PC-9 (cell line): ENCODE measurements at regions not wholly inside any gene's neighbourhood (a gene's known extent, or its start where the extent isn't known, plus 50 kb on each side); places are given as distances from the start of the nearest gene placed in this dataset.

Experiments used
- BruUV-seq: library from RNA; stranded (reverse); fragments of 400-500 nt; replicated peaks from 2 replicates; lab custom pipeline; 2021; lab: Mats Ljungman, UMichigan
- CTCF ChIA-PET: fragments of 300-600 bp; sonication (Branson Sonifier 250); formaldehyde crosslinking; loops from one replicate; lab custom pipeline; 2022; ENCODE audit warnings: antibody characterized with exemption; lab: Charles Lee
- POLR2A ChIA-PET: fragments of 300-600 bp; sonication (Branson Sonifier 250); formaldehyde crosslinking; loops from one replicate; lab custom pipeline; 2022; ENCODE audit warnings: antibody characterized with exemption; ENCODE audit not compliant: unreplicated experiment; lab: Charles Lee
- DNase-seq, 2 experiments: peaks; one replicate each; pipeline versions ENCODE4 v3.0.0 to v3.0.0-alpha.2; 2015 to 2022; ENCODE audit warnings: mixed read lengths in 1 of 2
- H2AFZ ChIP-seq: fragments of 200-600 bp; sonication (generic); 2 replicates; pipeline ENCODE4 v1.8.1; 2017; ENCODE audit warnings: antibody characterized with exemption
- H3F3A ChIP-seq: fragments of 200-600 bp; sonication (generic); 2 replicates; pipeline ENCODE4 v1.8.1; 2017; ENCODE audit warnings: antibody characterized with exemption, mild to moderate bottlenecking, low read depth; ENCODE audit not compliant: insufficient read depth
- H3K27ac ChIP-seq: fragments of 200-600 bp; sonication (generic); 2 replicates; pipeline ENCODE4 v1.6.1; 2016; ENCODE audit warnings: mixed run types
- H3K27me3 ChIP-seq: fragments of 200-600 bp; sonication (generic); 2 replicates; pipeline ENCODE4 v1.6.1; 2016; ENCODE audit warnings: low read depth, mixed run types; ENCODE audit not compliant: insufficient read depth
- H3K36me3 ChIP-seq: fragments of 200-600 bp; sonication (generic); 2 replicates; pipeline ENCODE4 v1.6.1; 2016; ENCODE audit warnings: low read depth, mixed run types
- H3K4me1 ChIP-seq: fragments of 200-600 bp; sonication (generic); replicated peaks from 2 replicates; pipeline ENCODE4 v1.6.1; 2016; ENCODE audit warnings: mixed run types; ENCODE audit not compliant: insufficient read depth
- H3K4me2 ChIP-seq: fragments of 200-600 bp; sonication (generic); 2 replicates; pipeline ENCODE4 v1.6.1; 2017; ENCODE audit warnings: mixed run types
- H3K4me3 ChIP-seq: fragments of 200-600 bp; sonication (generic); 2 replicates; pipeline ENCODE4 v1.6.1; 2016; ENCODE audit warnings: mixed run types
- H3K79me2 ChIP-seq: fragments of 200-600 bp; sonication (generic); 2 replicates; pipeline ENCODE4 v1.6.1; 2017; ENCODE audit warnings: low read depth, mixed run types
- H3K9me2 ChIP-seq: fragments of 200-600 bp; sonication (generic); 2 replicates; pipeline ENCODE4 v1.8.1; 2017; ENCODE audit warnings: mild to moderate bottlenecking; ENCODE audit not compliant: insufficient read depth
- H3K9me3 ChIP-seq: fragments of 200-600 bp; sonication (generic); 2 replicates; pipeline ENCODE4 v1.8.1; 2016; ENCODE audit warnings: low read depth; ENCODE audit not compliant: insufficient read depth
- H4K20me1 ChIP-seq: fragments of 200-600 bp; sonication (generic); 2 replicates; pipeline ENCODE4 v1.8.1; 2017; ENCODE audit not compliant: insufficient read depth
- CTCF ChIP-seq: fragments of 200-600 bp; sonication (generic); conservative IDR thresholded peaks from 2 replicates; pipeline ENCODE4 v1.6.1; 2017; ENCODE audit warnings: mixed run types, antibody characterized with exemption, mild to moderate bottlenecking, moderate library complexity
- EZH2 ChIP-seq: fragments of 200-600 bp; sonication (generic); IDR thresholded peaks from 2 replicates; pipeline ENCODE4 v1.8.0; 2017; ENCODE audit warnings: antibody characterized with exemption, low read depth
- intact Hi-C: fragments of 100-400 bp; cut with micrococcal nuclease; formaldehyde crosslinking; loops from one replicate; pipeline ENCODE4 v1.10.0; 2022; ENCODE audit not compliant: unreplicated experiment

GRCh38 chr3:146883288-146883687, 278.1 kb upstream of the PLSCR5 start:
- Histone ChIP-seq H2AFZ (no peak overlapping the region), H3K4me1 (no peaks in the 10 kb centered on the region), H3K36me3 (no peaks in the 10 kb centered on the region), H3K79me2 (no peaks in the 10 kb centered on the region), H3K9me3 (no peaks in the 10 kb centered on the region), H3K27me3 (no peaks in the 10 kb centered on the region), H3K4me3 (no peak overlapping the region), H3K27ac (no peak overlapping the region), H4K20me1 (no peaks in the 10 kb centered on the region), H3F3A (no peaks in the 10 kb centered on the region), H3K4me2 (no peak overlapping the region), H3K9me2 (no peaks in the 10 kb centered on the region)
- ChIA-PET CTCF (no interaction called here), POLR2A (no interaction called here)
- DNase-seq, result no peak
- TF ChIP-seq EZH2 (no peak), CTCF (no peak)
- no TSS peak for BruUV-seq
- intact Hi-C loops, result no loop called here

- POLR2A ChIA-PET, result no interaction called here
- Histone ChIP-seq H3K79me2 (no peaks in the 10 kb centered on the region), H3K9me3 (no peaks in the 10 kb centered on the region), H4K20me1 (no peaks in the 10 kb centered on the region), H3K27me3 (no peaks in the 10 kb centered on the region), H3K4me2 (no peak overlapping the region), H3K4me1 (no peaks in the 10 kb centered on the region), H3K4me3 (no peak overlapping the region), H3F3A (no peaks in the 10 kb centered on the region), H2AFZ (no peak overlapping the region), H3K36me3 (no peaks in the 10 kb centered on the region), H3K27ac (no peak overlapping the region), H3K9me2 (no peaks in the 10 kb centered on the region)
- CTCF ChIA-PET, result no interaction called here
- intact Hi-C loops, result no loop called here
- no TSS peak for BruUV-seq
- TF ChIP-seq CTCF (no peak), EZH2 (no peak)
- no peak for DNase-seq
Measured at GRCh38 chr3:146881966-146882760, 277.0 kb upstream of the PLSCR5 start.

- TF ChIP-seq CTCF, result no peak
- TF ChIP-seq EZH2, result no peak
- intact Hi-C loops, result no loop called here
- BruUV-seq, result no TSS peak
- Histone ChIP-seq H3K4me3 (no peak overlapping the region), H3K36me3 (no peaks in the 10 kb centered on the region), H3K79me2 (no peaks in the 10 kb centered on the region), H3K4me1 (no peaks in the 10 kb centered on the region), H3K27me3 (no peaks in the 10 kb centered on the region), H2AFZ (no peak overlapping the region), H3F3A (no peaks in the 10 kb centered on the region), H4K20me1 (no peaks in the 10 kb centered on the region), H3K9me3 (no peaks in the 10 kb centered on the region), H3K4me2 (no peak overlapping the region), H3K9me2 (no peaks in the 10 kb centered on the region), H3K27ac (no peak overlapping the region)
- DNase-seq, result no peak
- POLR2A ChIA-PET, result no interaction called here
- CTCF ChIA-PET, result no interaction called here
Measured at GRCh38 chr3:146881356-146881755, 276.2 kb upstream of the PLSCR5 start.
